ENCODE measurements at regions not wholly inside any gene's neighbourhood (a gene's known extent, or its start where the extent isn't known, plus 50 kb on each side); places are given as distances from the start of the nearest gene placed in this dataset.

- Histone ChIP-seq H3K4me3 (no peak overlapping the region), H3K79me2 (no peaks in the 10 kb centered on the region), H3K36me3 (replicated peaks; ENCODE audit: insufficient read depth, low read depth) (no peaks in the 10 kb centered on the region), H4K20me1 (ENCODE audit: insufficient read depth, poor library complexity, severe bottlenecking) (no peaks in the 10 kb centered on the region), H2AFZ (no peak overlapping the region), H3K27ac (no peak overlapping the region), H3K4me1 (ENCODE audit: insufficient read depth) (no peaks in the 10 kb centered on the region), H3K9me2 (replicated peaks; ENCODE audit: insufficient read depth) (no peaks in the 10 kb centered on the region), H3K4me2 (no peak overlapping the region), H3K27me3 (no peaks in the 10 kb centered on the region), H3K9me3 (ENCODE audit: low read depth) (no peaks in the 10 kb centered on the region)
- no peak for TF ChIP-seq EZH2phosphoT487 (IDR thresholded peaks at IDR 0.05; ENCODE audit: low read depth, severe bottlenecking, unreplicated experiment)
- TF ChIP-seq CTCF (IDR thresholded peaks at IDR 0.05; ENCODE audit: poor library complexity) = no peak
- TF ChIP-seq EZH2 (IDR thresholded peaks at IDR 0.05; ENCODE audit: borderline replicate concordance) = no peak
- DNase-seq (ENCODE audit: low spot score) = no peak
- WGBS (ENCODE audit: low lambda C conversion rate, missing lambda C conversion rate) = 52% methylated on average over 1 of the region's 1 CpG
Measured at GRCh38 chr1:57788313-57788712, 364.5 kb upstream of the DAB1 start.

- H3K27ac ChIP-seq = no peak overlapping the region
- H3K9me2 ChIP-seq (replicated peaks; ENCODE audit: insufficient read depth) = no peaks in the 10 kb centered on the region
- 81% methylated on average over 1 of the region's 1 CpG for WGBS (ENCODE audit: low lambda C conversion rate, missing lambda C conversion rate)
- H3K4me3 ChIP-seq = no peak overlapping the region
- H3K9me3 ChIP-seq (ENCODE audit: low read depth) = no peaks in the 10 kb centered on the region
- no peak overlapping the region for H2AFZ ChIP-seq
- no peaks in the 10 kb centered on the region for H3K79me2 ChIP-seq
- H3K4me2 ChIP-seq = no peak overlapping the region
- no peaks in the 10 kb centered on the region for H3K4me1 ChIP-seq (ENCODE audit: insufficient read depth)
- no peak for DNase-seq (ENCODE audit: low spot score)
- TF ChIP-seq CTCF (IDR thresholded peaks at IDR 0.05; ENCODE audit: poor library complexity) = no peak
- TF ChIP-seq EZH2phosphoT487 (IDR thresholded peaks at IDR 0.05; ENCODE audit: low read depth, severe bottlenecking, unreplicated experiment) = no peak
- TF ChIP-seq EZH2 (IDR thresholded peaks at IDR 0.05; ENCODE audit: borderline replicate concordance) = no peak
- no peaks in the 10 kb centered on the region for H3K27me3 ChIP-seq
- H4K20me1 ChIP-seq (ENCODE audit: insufficient read depth, poor library complexity, severe bottlenecking) = no peaks in the 10 kb centered on the region
- no peaks in the 10 kb centered on the region for H3K36me3 ChIP-seq (replicated peaks; ENCODE audit: insufficient read depth, low read depth)
Measured at GRCh38 chr1:57784356-57784755, 360.5 kb upstream of the DAB1 start.

- H3K79me2 ChIP-seq = no peaks in the 10 kb centered on the region
- WGBS (ENCODE audit: low lambda C conversion rate, missing lambda C conversion rate) = 87% methylated on average over 2 of the region's 2 CpGs
- no peak overlapping the region for H3K27ac ChIP-seq
- no peaks in the 10 kb centered on the region for H3K9me2 ChIP-seq (replicated peaks; ENCODE audit: insufficient read depth)
- H4K20me1 ChIP-seq (ENCODE audit: insufficient read depth, poor library complexity, severe bottlenecking) = no peaks in the 10 kb centered on the region
- no peaks in the 10 kb centered on the region for H3K9me3 ChIP-seq (ENCODE audit: low read depth)
- no peak for DNase-seq (ENCODE audit: low spot score)
- H3K4me1 ChIP-seq (ENCODE audit: insufficient read depth) = no peaks in the 10 kb centered on the region
- H3K4me3 ChIP-seq = no peak overlapping the region
- H3K36me3 ChIP-seq (replicated peaks; ENCODE audit: insufficient read depth, low read depth) = no peaks in the 10 kb centered on the region
- H3K4me2 ChIP-seq = no peak overlapping the region
- no peak for TF ChIP-seq CTCF (IDR thresholded peaks at IDR 0.05; ENCODE audit: poor library complexity)
- TF ChIP-seq EZH2phosphoT487 (IDR thresholded peaks at IDR 0.05; ENCODE audit: low read depth, severe bottlenecking, unreplicated experiment) = no peak
- no peak for TF ChIP-seq EZH2 (IDR thresholded peaks at IDR 0.05; ENCODE audit: borderline replicate concordance)
- no peak overlapping the region for H2AFZ ChIP-seq
- H3K27me3 ChIP-seq = no peaks in the 10 kb centered on the region
Measured at GRCh38 chr1:57782357-57782756, 358.5 kb upstream of the DAB1 start.
